NCI-H1694 (cell line): ENCODE measurements at regions not wholly inside any gene's neighbourhood (a gene's known extent, or its start where the extent isn't known, plus 50 kb on each side); places are given as distances from the start of the nearest gene placed in this dataset.

Source experiments
- DNase-seq: peaks from one replicate; lab custom pipeline; 2025; lab: John Stamatoyannopoulos, UW

- no peak for DNase-seq
Observed at GRCh38 chr5:58403822-58404433, 56.0 kb downstream of the PLK2 start.

GRCh38 chr5:58401701-58402100, 58.2 kb downstream of the PLK2 start:
- DNase-seq: no peak

- DNase-seq: no peak
Observed at GRCh38 chr5:58400737-58401136, 59.1 kb downstream of the PLK2 start.

- DNase-seq: no peak
Observed at GRCh38 chr5:58399951-58400350, 59.9 kb downstream of the PLK2 start.

GRCh38 chr5:58394339-58394738, 65.5 kb downstream of the PLK2 start:
- no peak for DNase-seq

GRCh38 chr5:58393716-58394115, 66.2 kb downstream of the PLK2 start:
- DNase-seq: no peak

- DNase-seq: no peak
Observed at GRCh38 chr5:58392496-58392895, 67.4 kb downstream of the PLK2 start.

- no peak for DNase-seq
Observed at GRCh38 chr5:58383448-58383847, 76.4 kb downstream of the PLK2 start.

GRCh38 chr5:58382131-58382534, 77.8 kb downstream of the PLK2 start:
- DNase-seq: no peak

- DNase-seq: no peak
Observed at GRCh38 chr5:58381566-58381965, 78.3 kb downstream of the PLK2 start.

GRCh38 chr5:58380655-58381054, 79.2 kb downstream of the PLK2 start:
- no peak for DNase-seq

- DNase-seq: no peak
Observed at GRCh38 chr5:58378613-58379390, 81.1 kb downstream of the PLK2 start.

- DNase-seq: no peak
Observed at GRCh38 chr5:58370606-58371005, 89.3 kb downstream of the PLK2 start.

GRCh38 chr5:58369513-58370190, 90.2 kb downstream of the PLK2 start:
- no peak for DNase-seq

GRCh38 chr5:58366461-58366860, 93.4 kb downstream of the PLK2 start:
- DNase-seq: no peak

- no peak for DNase-seq
Observed at GRCh38 chr5:58365791-58366190, 94.1 kb downstream of the PLK2 start.

- no peak for DNase-seq
Observed at GRCh38 chr5:58363461-58364249, 96.2 kb downstream of the PLK2 start.

- DNase-seq: no peak
Observed at GRCh38 chr5:58362135-58362534, 97.8 kb downstream of the PLK2 start.

GRCh38 chr5:58360794-58361193, 99.1 kb downstream of the PLK2 start:
- DNase-seq: no peak

GRCh38 chr5:58359981-58360380, 99.9 kb downstream of the PLK2 start:
- no peak for DNase-seq

- DNase-seq: no peak
Observed at GRCh38 chr5:58358501-58359178, 101.2 kb downstream of the PLK2 start.
